Smooth muscle cell (in vitro differentiated cells): ENCODE measurements at regions not wholly inside any gene's neighbourhood (a gene's known extent, or its start where the extent isn't known, plus 50 kb on each side); places are given as distances from the start of the nearest gene placed in this dataset.

Experiments
- DNase-seq: peaks from one replicate; lab custom pipeline; 2025; ENCODE audit not compliant: unreplicated experiment; lab: John Stamatoyannopoulos, UW
- H2AFZ ChIP-seq: fragments of 200-600 bp; sonication (generic); 2 replicates; pipeline ENCODE4 v1.6.0; 2016; ENCODE audit warnings: antibody characterized with exemption, low read depth, mild to moderate bottlenecking
- H3F3A ChIP-seq: fragments of 200-600 bp; sonication (generic); 2 replicates; pipeline ENCODE4 v1.6.0; 2017; ENCODE audit warnings: antibody characterized with exemption, low read depth
- H3K27ac ChIP-seq: fragments of 200-600 bp; sonication (generic); 2 replicates; pipeline ENCODE4 v1.5.1; 2016; ENCODE audit warnings: low read depth, mild to moderate bottlenecking
- H3K27me3 ChIP-seq: fragments of 200-600 bp; sonication (generic); 2 replicates; pipeline ENCODE4 v1.6.1; 2016; ENCODE audit warnings: low read depth, mild to moderate bottlenecking
- H3K36me3 ChIP-seq: fragments of 200-600 bp; sonication (generic); 2 replicates; pipeline ENCODE4 v1.5.1; 2016; ENCODE audit warnings: low read depth
- H3K4me1 ChIP-seq: fragments of 200-600 bp; sonication (generic); 2 replicates; pipeline ENCODE4 v1.5.1; 2016; ENCODE audit warnings: low read depth
- H3K4me2 ChIP-seq: fragments of 200-600 bp; sonication (generic); 2 replicates; pipeline ENCODE4 v1.6.0; 2016; ENCODE audit warnings: mild to moderate bottlenecking
- H3K4me3 ChIP-seq: fragments of 200-600 bp; sonication (generic); 2 replicates; pipeline ENCODE4 v1.5.1; 2016; ENCODE audit warnings: mild to moderate bottlenecking
- H3K79me2 ChIP-seq: fragments of 200-600 bp; sonication (generic); 2 replicates; pipeline ENCODE4 v1.6.0; 2016; ENCODE audit warnings: low read depth, mild to moderate bottlenecking
- H3K9ac ChIP-seq: fragments of 200-600 bp; sonication (generic); 2 replicates; pipeline ENCODE4 v1.6.0; 2016; ENCODE audit warnings: low read depth
- H3K9me3 ChIP-seq: fragments of 200-600 bp; sonication (generic); replicated peaks from 2 replicates; pipeline ENCODE4 v1.5.1; 2016; ENCODE audit warnings: low read depth
- H4K20me1 ChIP-seq: fragments of 200-600 bp; sonication (generic); 2 replicates; pipeline ENCODE4 v1.6.0; 2016; ENCODE audit warnings: low read depth
- CTCF ChIP-seq: fragments of 200-600 bp; sonication (generic); IDR thresholded peaks from 2 replicates; pipeline ENCODE4 v1.5.1; 2017; ENCODE audit warnings: borderline replicate concordance, mild to moderate bottlenecking, antibody characterized with exemption; ENCODE audit not compliant: insufficient read depth, poor library complexity, severe bottlenecking
- WGBS: methylation state at CpG from one replicate; pipeline ENCODE4 v1.1.7; 2016; ENCODE audit warnings: low lambda C conversion rate; 5-methylcytosine and 5-hydroxymethylcytosine counted together

DNA sequence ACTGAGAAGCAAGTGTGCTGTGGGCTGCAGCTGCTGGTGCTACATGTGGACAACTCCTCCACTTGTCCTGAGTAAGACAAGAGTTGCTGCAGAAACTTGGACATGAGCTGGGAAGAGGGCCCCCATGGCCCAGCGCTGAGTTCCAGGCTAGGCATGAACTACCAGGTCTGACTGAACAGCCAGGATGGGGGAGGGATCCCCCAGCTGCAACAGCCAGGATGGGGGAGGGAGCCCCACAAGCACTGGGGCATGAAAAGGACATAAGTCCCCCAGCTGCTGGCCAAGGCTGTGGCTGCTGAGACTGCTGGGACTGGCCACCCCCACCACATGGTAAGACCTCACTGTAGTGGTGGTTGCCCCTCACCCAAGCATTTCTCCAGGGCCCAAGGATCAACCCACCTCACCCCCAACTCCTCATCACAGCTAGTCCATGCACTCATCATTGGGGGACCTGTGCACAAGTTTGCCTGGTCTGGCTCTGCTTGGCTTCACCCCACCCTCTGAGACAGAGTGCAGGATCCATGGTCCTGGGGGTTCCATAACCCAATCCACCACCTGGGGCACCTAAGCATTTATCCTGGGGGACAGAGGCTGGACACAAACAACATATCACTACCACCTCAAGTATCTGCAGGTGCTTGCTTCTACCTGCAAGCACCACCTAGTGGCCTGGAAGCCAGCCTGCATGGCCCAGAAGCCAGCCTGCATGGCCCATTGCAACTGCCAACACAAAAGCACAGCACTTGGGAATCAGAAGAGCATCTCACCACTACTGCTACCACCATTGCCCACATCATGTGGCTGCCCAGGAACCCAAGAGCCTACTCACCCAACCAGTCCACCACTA lies 84.5 kb upstream of the STT3B start:
- H3K27me3 ChIP-seq, result no peaks in the 10 kb centered on the region
- WGBS, result 100% methylated on average over 1 of the region's 1 CpG
- no peaks in the 10 kb centered on the region for H3K9me3 ChIP-seq
- no peak overlapping the region for H2AFZ ChIP-seq
- DNase-seq, result no peak
- H3K27ac ChIP-seq, result no peak overlapping the region
- no peaks in the 10 kb centered on the region for H3K4me1 ChIP-seq
- H3K79me2 ChIP-seq, result no peaks in the 10 kb centered on the region
- peak; percentile 20 for TF ChIP-seq CTCF
- H4K20me1 ChIP-seq, result no peaks in the 10 kb centered on the region
- no peak overlapping the region for H3K9ac ChIP-seq
- no peak overlapping the region for H3K4me2 ChIP-seq
- H3F3A ChIP-seq, result no peaks in the 10 kb centered on the region
- H3K36me3 ChIP-seq, result no peaks in the 10 kb centered on the region
- H3K4me3 ChIP-seq, result no peak overlapping the region

GRCh38 chr3:31448882-31449243 lies 83.9 kb upstream of the STT3B start:
- Histone ChIP-seq H3K9me3 (no peaks in the 10 kb centered on the region), H3F3A (no peaks in the 10 kb centered on the region), H3K9ac (no peak overlapping the region), H3K27me3 (no peaks in the 10 kb centered on the region), H3K79me2 (no peaks in the 10 kb centered on the region), H3K4me3 (no peak overlapping the region), H3K4me1 (no peaks in the 10 kb centered on the region), H3K36me3 (no peaks in the 10 kb centered on the region), H2AFZ (no peak overlapping the region), H4K20me1 (no peaks in the 10 kb centered on the region), H3K27ac (no peak overlapping the region), H3K4me2 (no peak overlapping the region)
- no peak for DNase-seq
- no peak for TF ChIP-seq CTCF
- WGBS, result 100% methylated on average over 1 of the region's 1 CpG

- Histone ChIP-seq H3K4me2 (no peak overlapping the region), H3K9me3 (no peaks in the 10 kb centered on the region), H3K9ac (no peak overlapping the region), H3K27ac (no peak overlapping the region), H3K4me1 (no peaks in the 10 kb centered on the region), H3K27me3 (no peaks in the 10 kb centered on the region), H3F3A (no peaks in the 10 kb centered on the region), H3K36me3 (no peaks in the 10 kb centered on the region), H3K4me3 (no peak overlapping the region), H4K20me1 (no peaks in the 10 kb centered on the region), H2AFZ (no peak overlapping the region), H3K79me2 (no peaks in the 10 kb centered on the region)
- WGBS, result 86% methylated on average over 1 of the region's 1 CpG
- no peak for DNase-seq
- TF ChIP-seq CTCF, result no peak
Measured at GRCh38 chr3:31449318-31449717, 83.4 kb upstream of the STT3B start.

DNA sequence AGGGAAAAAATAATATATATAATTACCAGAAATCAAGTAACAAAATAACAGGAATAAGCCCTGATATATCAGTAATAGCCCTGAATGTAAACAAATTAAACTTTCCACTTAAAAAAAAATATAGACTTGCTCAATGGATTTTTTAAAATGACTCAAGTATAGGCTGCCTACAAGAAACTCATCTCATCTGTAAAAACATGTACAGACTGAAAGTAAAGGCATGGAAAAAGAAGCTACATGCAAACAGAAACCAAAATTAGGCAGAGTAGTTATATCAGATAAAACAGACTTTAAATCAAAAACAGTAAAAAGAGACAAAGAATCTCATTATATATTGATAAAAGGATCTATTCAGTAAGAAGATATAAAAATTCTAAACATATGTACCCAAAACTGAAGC lies 82.4 kb upstream of the STT3B start:
- Histone ChIP-seq H3K9ac (no peak overlapping the region), H3K79me2 (no peaks in the 10 kb centered on the region), H3K27me3 (no peaks in the 10 kb centered on the region), H4K20me1 (no peaks in the 10 kb centered on the region), H3F3A (no peaks in the 10 kb centered on the region), H3K4me3 (no peak overlapping the region), H3K9me3 (no peaks in the 10 kb centered on the region), H3K4me2 (no peak overlapping the region), H3K4me1 (no peaks in the 10 kb centered on the region), H3K27ac (no peak overlapping the region), H2AFZ (no peak overlapping the region), H3K36me3 (no peaks in the 10 kb centered on the region)
- no peak for TF ChIP-seq CTCF
- no peak for DNase-seq
